WTC11 (cell line): ENCODE measurements at regions not wholly inside any gene's neighbourhood (a gene's known extent, or its start where the extent isn't known, plus 50 kb on each side); places are given as distances from the start of the nearest gene placed in this dataset.
"Not testable (repeated sequence)": the region's sequence is repeated elsewhere in the genome, so short reads cannot be mapped to it uniquely, and the experiment has no call there.

Source experiments
- ATAC-seq: fragments of 200-7000 bp; cut with Tn5 transposase; 2 replicates; pipeline ENCODE4 v1.10.0; 2021; ENCODE audit warnings: mild to moderate bottlenecking, moderate library complexity
- CTCF ChIA-PET: fragments of 300-600 bp; sonication (Branson Sonifier 250); formaldehyde crosslinking; loops from one replicate; lab custom pipeline; 2021; ENCODE audit warnings: antibody characterized with exemption; lab: Charles Lee
- POLR2A ChIA-PET: fragments of 350-600 bp; sonication (Branson Sonifier 250); formaldehyde crosslinking; loops from one replicate; lab custom pipeline; 2021; ENCODE audit warnings: antibody characterized with exemption; lab: Charles Lee
- DNase-seq: peaks from one replicate; pipeline ENCODE4 v3.0.0; 2021; ENCODE audit warnings: low spot score
- H3K27ac Mint-ChIP-seq: 2 replicates; pipeline ENCODE4 v1.8.0; 2021; ENCODE audit warnings: mixed read lengths
- H3K27me3 Mint-ChIP-seq: 2 replicates; pipeline ENCODE4 v1.8.0; 2021; ENCODE audit warnings: low read depth, mild to moderate bottlenecking, moderate library complexity, mixed read lengths
- H3K36me3 Mint-ChIP-seq: 2 replicates; pipeline ENCODE4 v1.8.0; 2021; ENCODE audit warnings: mixed read lengths
- H3K4me1 Mint-ChIP-seq: 2 replicates; pipeline ENCODE4 v1.8.0; 2022; ENCODE audit warnings: mixed read lengths
- H3K4me3 Mint-ChIP-seq: 2 replicates; pipeline ENCODE4 v1.8.0; 2021; ENCODE audit warnings: mild to moderate bottlenecking, moderate library complexity, mixed read lengths
- H3K9me3 Mint-ChIP-seq: 2 replicates; pipeline ENCODE4 v1.8.0; 2021; ENCODE audit warnings: mixed read lengths
- CDX4 ChIP-seq: fragments of 250-450 bp; sonication (Bioruptor Pico); IDR thresholded peaks from 2 replicates; pipeline ENCODE4 v1.9.0; 2021; ENCODE audit warnings: moderate library complexity, mild to moderate bottlenecking, inconsistent platforms, borderline replicate concordance
- HMGA2 ChIP-seq: fragments of 250-450 bp; sonication (Bioruptor Pico); IDR thresholded peaks from 2 replicates; pipeline ENCODE4 v1.4.0; 2021; ENCODE audit warnings: mild to moderate bottlenecking, moderate library complexity
- JAZF1 ChIP-seq: fragments of 250-450 bp; sonication (Bioruptor Pico); IDR thresholded peaks from 2 replicates; pipeline ENCODE4 v1.9.0; 2021; ENCODE audit warnings: moderate library complexity, mild to moderate bottlenecking, inconsistent platforms
- MAX ChIP-seq: sonication (generic); formaldehyde crosslinking; IDR thresholded peaks from 2 replicates; pipeline ENCODE4 v1.8.0; 2022; ENCODE audit warnings: mild to moderate bottlenecking, missing genetic modification reagents
- NFATC4 ChIP-seq: fragments of 250-450 bp; sonication (Bioruptor Pico); IDR thresholded peaks from 2 replicates; pipeline ENCODE4 v1.9.0; 2021; ENCODE audit warnings: mild to moderate bottlenecking
- NFYB ChIP-seq: sonication (generic); formaldehyde crosslinking; conservative IDR thresholded peaks from 2 replicates; pipeline ENCODE4 v1.8.0; 2022; ENCODE audit warnings: low read depth, missing genetic modification reagents
- NR3C1 ChIP-seq: sonication (generic); formaldehyde crosslinking; conservative IDR thresholded peaks from 2 replicates; pipeline ENCODE4 v1.8.1; 2023; ENCODE audit warnings: low read depth, mild to moderate bottlenecking, missing genetic modification reagents
- PRRX2 ChIP-seq: fragments of 250-450 bp; sonication (Bioruptor Pico); IDR thresholded peaks from 2 replicates; pipeline ENCODE4 v1.8.0; 2021; ENCODE audit warnings: mild to moderate bottlenecking
- TCF7 ChIP-seq: sonication (generic); formaldehyde crosslinking; IDR thresholded peaks from 2 replicates; pipeline ENCODE4 v1.8.0; 2022; ENCODE audit warnings: mild to moderate bottlenecking, low read depth, missing genetic modification reagents, moderate library complexity
- ZNF219 ChIP-seq: sonication (generic); formaldehyde crosslinking; IDR thresholded peaks from 2 replicates; pipeline ENCODE4 v1.8.0; 2023; ENCODE audit warnings: missing genetic modification reagents, mild to moderate bottlenecking, borderline replicate concordance
- ZNF232 ChIP-seq: sonication (generic); formaldehyde crosslinking; IDR thresholded peaks from 2 replicates; pipeline ENCODE4 v1.8.0; 2022; ENCODE audit warnings: mild to moderate bottlenecking, missing genetic modification reagents
- TF ChIP-seq, protein P1 (sequence below): fragments of 250-450 bp; sonication (Bioruptor Pico); IDR thresholded peaks from 2 replicates; pipeline ENCODE4 v1.9.0; 2021; ENCODE audit warnings: mild to moderate bottlenecking
- TF ChIP-seq, protein P2 (sequence below): sonication (generic); formaldehyde crosslinking; IDR thresholded peaks from 2 replicates; pipeline ENCODE4 v1.8.1; 2023; ENCODE audit warnings: mild to moderate bottlenecking, missing genetic modification reagents, moderate library complexity
- TF ChIP-seq, protein P3 (sequence below): sonication (generic); formaldehyde crosslinking; IDR thresholded peaks from 2 replicates; pipeline ENCODE4 v1.8.1; 2022; ENCODE audit warnings: low read depth, mild to moderate bottlenecking, moderate library complexity, missing genetic modification reagents, borderline replicate concordance

DNA sequence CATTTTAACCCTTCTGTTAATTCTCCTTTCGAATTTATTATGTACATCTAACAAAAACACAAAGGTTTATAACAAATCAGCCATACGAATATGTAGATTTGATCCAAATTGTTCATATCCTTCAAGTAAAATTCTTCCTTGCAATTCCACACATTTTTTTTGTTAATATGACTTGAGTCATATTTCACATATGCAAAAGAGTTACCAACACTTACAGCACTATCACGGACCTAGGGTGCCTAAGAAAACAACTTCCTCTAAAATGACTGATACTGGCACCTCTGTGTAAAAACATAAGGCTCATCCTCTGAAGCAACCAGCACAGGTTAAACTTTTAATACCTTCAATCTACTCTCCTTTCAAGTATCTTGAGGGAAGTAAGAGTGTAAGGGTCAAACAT is 451.8 kb downstream of the SEMA3D start (continued):
- TF ChIP-seq, protein P1, sequence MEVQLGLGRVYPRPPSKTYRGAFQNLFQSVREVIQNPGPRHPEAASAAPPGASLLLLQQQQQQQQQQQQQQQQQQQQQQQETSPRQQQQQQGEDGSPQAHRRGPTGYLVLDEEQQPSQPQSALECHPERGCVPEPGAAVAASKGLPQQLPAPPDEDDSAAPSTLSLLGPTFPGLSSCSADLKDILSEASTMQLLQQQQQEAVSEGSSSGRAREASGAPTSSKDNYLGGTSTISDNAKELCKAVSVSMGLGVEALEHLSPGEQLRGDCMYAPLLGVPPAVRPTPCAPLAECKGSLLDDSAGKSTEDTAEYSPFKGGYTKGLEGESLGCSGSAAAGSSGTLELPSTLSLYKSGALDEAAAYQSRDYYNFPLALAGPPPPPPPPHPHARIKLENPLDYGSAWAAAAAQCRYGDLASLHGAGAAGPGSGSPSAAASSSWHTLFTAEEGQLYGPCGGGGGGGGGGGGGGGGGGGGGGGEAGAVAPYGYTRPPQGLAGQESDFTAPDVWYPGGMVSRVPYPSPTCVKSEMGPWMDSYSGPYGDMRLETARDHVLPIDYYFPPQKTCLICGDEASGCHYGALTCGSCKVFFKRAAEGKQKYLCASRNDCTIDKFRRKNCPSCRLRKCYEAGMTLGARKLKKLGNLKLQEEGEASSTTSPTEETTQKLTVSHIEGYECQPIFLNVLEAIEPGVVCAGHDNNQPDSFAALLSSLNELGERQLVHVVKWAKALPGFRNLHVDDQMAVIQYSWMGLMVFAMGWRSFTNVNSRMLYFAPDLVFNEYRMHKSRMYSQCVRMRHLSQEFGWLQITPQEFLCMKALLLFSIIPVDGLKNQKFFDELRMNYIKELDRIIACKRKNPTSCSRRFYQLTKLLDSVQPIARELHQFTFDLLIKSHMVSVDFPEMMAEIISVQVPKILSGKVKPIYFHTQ (CRISPR knock-in tag), result no peak
- TF ChIP-seq NFATC4 (CRISPR knock-in tag), result no peak
- TF ChIP-seq, protein P2, sequence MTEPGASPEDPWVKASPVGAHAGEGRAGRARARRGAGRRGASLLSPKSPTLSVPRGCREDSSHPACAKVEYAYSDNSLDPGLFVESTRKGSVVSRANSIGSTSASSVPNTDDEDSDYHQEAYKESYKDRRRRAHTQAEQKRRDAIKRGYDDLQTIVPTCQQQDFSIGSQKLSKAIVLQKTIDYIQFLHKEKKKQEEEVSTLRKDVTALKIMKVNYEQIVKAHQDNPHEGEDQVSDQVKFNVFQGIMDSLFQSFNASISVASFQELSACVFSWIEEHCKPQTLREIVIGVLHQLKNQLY (CRISPR knock-in tag), result no peak
- no peak for TF ChIP-seq ZNF219 (CRISPR knock-in tag)
- TF ChIP-seq MAX (CRISPR knock-in tag), result no peak
- no peak for TF ChIP-seq TCF7 (CRISPR knock-in tag)
- no peak for TF ChIP-seq PRRX2 (CRISPR knock-in tag)
- TF ChIP-seq CDX4 (CRISPR knock-in tag), result no peak

DNA sequence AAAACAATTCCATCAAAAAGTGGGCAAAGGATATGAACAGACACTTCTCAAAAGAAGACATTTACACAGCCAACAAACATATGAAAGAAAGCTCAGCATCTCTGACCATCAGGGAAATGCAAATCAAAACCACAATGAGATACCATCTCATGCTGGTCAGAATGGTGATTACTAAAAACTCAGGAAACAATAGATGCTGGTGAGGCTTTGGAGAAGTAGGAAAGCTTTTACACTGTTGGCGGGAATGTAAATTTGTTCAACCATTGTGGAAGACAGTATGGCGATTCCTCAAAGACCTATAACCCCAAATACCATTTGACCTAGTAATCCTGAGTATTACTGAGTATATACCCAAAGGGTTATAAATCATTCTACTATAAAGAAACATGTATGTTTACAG is 452.9 kb downstream of the SEMA3D start:
- CTCF ChIA-PET, POLR2A ChIA-PET, H3K36me3 Mint-ChIP-seq, H3K27me3 Mint-ChIP-seq, H3K27ac Mint-ChIP-seq, ATAC-seq, DNase-seq, H3K4me1 Mint-ChIP-seq, H3K4me3 Mint-ChIP-seq: not testable (repeated sequence)
- H3K9me3 Mint-ChIP-seq, result peaks cover 17% of the 10 kb centered on the region

- CTCF ChIA-PET, H3K27ac Mint-ChIP-seq, POLR2A ChIA-PET, ATAC-seq, H3K36me3 Mint-ChIP-seq, H3K4me3 Mint-ChIP-seq, DNase-seq, H3K27me3 Mint-ChIP-seq, H3K4me1 Mint-ChIP-seq: not testable (repeated sequence)
- peak; percentile 76; the same call in 1 of the 2 replicates for TF ChIP-seq HMGA2 (CRISPR knock-in tag)
- peaks cover 21% of the 10 kb centered on the region for H3K9me3 Mint-ChIP-seq
Measured at GRCh38 chr7:84730864-84731263, 456.0 kb downstream of the SEMA3D start.

DNA sequence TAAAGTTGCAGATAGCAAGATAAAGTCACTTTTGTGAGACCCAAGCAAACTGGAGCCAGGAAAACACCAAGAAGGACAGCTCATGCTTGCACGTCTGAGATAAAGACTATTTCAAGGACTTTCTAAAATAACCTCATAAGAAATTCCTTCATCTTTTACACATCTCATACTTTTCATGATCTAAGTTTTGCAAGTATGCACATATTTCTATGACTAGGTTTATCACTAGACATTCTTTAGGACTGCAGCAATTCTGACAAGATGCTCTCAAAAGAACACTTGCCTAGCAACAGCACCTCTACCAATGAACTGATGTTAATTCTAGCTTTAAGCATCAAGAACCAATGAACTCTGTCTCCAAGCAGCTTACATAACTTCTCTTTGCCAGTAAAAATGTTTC is 457.6 kb downstream of the SEMA3D start:
- Mint-ChIP-seq H3K9me3 (peaks cover 23% of the 10 kb centered on the region), H3K27me3 (no peaks in the 10 kb centered on the region), H3K27ac (no peak overlapping the region), H3K4me1 (no peaks in the 10 kb centered on the region), H3K36me3 (peaks cover 8% of the 10 kb centered on the region; the same call in 1 of the 2 replicates), H3K4me3 (no peak overlapping the region)
- DNase-seq (no peak), ATAC-seq (no peak)
- TF ChIP-seq HMGA2 (CRISPR knock-in tag) (no peak), NR3C1 (CRISPR knock-in tag) (no peak), NFYB (CRISPR knock-in tag) (no peak), ZNF232 (CRISPR knock-in tag) (no peak), JAZF1 (CRISPR knock-in tag) (no peak)
- TF ChIP-seq, protein P3, sequence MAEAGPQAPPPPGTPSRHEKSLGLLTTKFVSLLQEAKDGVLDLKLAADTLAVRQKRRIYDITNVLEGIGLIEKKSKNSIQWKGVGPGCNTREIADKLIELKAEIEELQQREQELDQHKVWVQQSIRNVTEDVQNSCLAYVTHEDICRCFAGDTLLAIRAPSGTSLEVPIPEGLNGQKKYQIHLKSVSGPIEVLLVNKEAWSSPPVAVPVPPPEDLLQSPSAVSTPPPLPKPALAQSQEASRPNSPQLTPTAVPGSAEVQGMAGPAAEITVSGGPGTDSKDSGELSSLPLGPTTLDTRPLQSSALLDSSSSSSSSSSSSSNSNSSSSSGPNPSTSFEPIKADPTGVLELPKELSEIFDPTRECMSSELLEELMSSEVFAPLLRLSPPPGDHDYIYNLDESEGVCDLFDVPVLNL (CRISPR knock-in tag), result no peak
- CTCF ChIA-PET, result no interaction called here
- POLR2A ChIA-PET, result no interaction called here
